HG03354 (cell line): ENCODE measurements at regions not wholly inside any gene's neighbourhood (a gene's known extent, or its start where the extent isn't known, plus 50 kb on each side); places are given as distances from the start of the nearest gene placed in this dataset.

Experiments used
- ATAC-seq: cut with Tn5 transposase; IDR thresholded peaks from one replicate; pipeline ENCODE4 v1.9.1; 2021; ENCODE audit warnings: mild to moderate bottlenecking; ENCODE audit not compliant: unreplicated experiment, poor library complexity, severe bottlenecking

DNA sequence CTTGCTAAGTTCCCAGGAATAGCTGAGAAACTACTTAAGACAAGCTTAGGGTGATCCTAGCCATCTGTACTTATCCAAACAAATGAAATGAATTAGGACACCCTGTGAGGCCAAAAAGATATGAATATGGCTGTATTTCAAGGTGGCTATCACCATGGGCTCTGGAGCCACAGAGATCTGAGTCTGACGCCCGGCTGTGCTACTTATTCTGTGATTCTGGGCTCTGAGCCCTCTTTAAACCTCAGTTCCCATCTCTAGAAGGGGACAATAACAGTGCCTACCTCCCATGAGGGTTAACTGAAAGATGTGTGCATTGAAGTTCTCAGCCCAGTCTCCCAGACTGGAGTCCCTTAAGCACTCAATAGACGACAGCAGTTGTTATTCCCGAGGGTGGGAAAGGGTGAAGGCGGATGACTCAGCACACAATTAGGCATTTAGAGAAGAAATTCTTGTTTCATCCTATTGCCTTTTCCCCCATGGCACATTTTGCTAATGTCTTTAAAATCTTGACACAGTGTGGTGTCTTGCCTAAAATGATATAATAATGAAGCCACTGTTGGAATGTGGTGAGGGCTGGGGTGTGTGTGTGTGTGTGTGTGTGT, 132.5 kb downstream of the ADAMTS15 start:
- ATAC-seq, result no peak

DNA sequence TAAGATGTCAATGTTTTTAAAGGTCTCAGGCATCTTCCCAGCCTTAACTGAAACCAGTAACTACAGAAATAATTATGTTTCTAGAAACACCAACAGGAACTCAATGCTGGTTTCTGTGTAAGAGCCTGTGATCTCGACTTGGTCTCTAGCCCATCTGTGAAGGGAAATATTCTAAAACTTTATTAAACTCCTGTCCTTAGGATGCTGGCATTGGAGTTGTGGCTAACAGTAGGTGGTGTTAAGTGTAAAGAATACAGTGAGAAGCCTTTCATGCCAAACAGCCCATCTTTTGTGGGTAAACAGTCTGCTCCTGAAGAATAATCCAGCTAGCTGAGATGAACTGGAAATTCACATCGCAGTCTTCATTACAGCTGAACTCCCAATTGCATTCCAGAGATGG, 133.2 kb downstream of the ADAMTS15 start:
- ATAC-seq, result no peak

DNA sequence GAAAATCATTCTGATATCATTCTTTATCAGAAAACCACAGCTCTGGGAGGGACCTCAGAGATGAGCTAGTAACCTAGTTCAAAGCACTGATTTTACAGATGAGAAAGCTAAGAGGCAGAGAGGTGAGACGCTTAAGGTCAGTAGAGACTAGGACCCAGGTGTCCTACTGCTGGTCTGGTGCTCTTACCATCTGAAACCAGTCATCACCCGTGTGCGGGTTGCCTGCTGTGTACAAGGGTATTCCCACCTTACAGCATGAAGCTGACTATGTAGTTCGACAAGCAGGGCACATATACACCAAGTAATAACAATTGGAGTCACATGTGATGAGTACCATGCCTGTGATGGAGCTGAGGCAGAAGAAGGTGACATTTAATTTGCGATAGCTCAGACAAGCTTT, 133.7 kb downstream of the ADAMTS15 start:
- no peak for ATAC-seq

DNA sequence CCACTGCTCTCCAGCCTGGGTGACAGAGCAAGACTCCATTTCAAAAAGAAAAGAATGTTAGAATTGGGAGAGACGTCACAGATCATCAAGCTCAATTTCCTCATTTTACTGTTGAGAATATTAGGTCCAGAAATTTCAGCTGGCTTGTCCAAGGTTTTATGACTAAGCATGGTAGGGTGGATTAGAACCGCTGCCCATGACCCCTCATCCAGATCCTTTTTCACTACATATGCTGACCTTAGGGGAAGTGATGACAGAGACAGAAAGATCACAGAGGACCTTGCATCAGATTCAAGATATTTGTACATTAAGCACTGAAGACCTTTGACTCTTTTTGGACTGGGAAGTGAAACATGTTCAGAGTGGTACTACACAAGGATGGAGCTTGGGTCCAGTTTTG, 134.5 kb downstream of the ADAMTS15 start:
- ATAC-seq, result no peak

DNA sequence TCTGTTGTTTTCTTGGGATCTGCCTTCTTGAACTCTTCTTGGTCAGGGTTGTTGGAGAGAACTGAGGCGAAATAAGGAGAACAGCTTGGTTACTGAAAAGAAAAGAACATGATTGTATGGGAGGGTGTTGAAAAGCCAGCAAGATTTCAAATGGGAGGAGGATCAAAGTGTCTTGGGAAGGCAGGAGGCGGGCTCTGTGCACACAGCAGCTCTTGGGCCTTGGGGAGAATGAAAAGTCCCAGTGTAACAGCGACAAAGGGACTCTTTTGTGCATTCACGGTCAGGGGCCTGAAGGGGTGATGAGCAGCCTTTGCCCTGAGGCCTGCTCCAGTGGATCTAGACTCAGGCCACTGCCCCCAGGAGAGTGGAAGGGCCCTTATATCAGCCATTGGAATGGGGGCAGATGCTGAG, 135.4 kb downstream of the ADAMTS15 start:
- ATAC-seq, result no peak

DNA sequence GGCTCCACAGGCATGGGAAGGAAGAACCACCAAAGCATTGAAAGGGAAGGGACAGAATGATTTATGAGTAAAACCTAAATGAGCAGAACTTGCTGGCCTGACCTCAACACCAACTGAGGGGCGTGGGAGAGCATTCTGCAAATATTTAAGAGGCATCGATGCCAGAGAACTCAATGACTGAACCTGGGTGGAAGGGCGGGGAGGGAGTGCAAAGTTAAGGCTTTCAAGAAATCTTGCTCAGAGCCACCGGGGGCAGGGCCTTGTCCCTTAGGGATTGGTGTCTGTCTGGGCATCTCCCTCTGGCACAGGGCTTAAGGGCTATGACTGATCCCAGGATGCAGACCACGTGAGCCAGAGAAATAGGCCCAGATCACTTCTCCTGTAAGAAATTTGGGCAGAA, 137.1 kb downstream of the ADAMTS15 start:
- no peak for ATAC-seq

DNA sequence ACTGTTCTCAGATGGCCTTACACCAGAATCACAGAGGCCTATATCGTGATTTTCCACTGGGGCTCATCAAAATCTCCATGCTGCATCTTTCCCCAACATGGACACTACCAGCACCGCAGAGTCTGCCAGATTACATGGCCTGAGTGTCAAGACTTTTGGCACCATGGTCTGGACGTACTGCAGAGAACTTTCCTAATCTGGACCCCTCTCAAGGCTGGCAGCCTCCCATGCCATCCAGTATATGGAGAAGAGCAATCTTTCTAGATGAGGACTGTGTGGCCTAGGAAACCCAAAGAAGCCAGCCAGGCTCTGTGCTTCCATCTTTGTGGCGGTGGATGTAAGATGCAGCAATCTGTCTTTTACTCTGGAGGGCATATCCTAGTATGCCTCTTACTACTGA, 139.2 kb downstream of the ADAMTS15 start:
- no peak for ATAC-seq

DNA sequence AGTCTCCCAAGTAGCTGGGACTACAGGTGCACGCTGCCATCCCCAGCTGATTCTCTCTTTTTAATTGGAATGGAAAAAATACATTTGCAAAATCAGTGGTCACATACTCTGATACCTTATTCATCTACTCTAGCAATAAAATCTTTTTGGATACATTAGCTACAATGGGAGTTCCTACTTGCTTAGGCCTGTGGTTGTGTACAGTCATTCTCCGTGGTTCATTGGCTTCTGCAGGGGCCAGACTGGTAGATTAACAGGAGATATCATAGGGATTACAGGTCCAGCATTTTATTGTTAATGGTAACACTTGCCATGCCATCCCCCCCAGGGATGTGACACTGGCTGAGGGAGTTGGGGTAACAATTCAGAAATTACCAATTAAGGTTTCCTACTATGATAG, 140.0 kb downstream of the ADAMTS15 start:
- ATAC-seq, result no peak

DNA sequence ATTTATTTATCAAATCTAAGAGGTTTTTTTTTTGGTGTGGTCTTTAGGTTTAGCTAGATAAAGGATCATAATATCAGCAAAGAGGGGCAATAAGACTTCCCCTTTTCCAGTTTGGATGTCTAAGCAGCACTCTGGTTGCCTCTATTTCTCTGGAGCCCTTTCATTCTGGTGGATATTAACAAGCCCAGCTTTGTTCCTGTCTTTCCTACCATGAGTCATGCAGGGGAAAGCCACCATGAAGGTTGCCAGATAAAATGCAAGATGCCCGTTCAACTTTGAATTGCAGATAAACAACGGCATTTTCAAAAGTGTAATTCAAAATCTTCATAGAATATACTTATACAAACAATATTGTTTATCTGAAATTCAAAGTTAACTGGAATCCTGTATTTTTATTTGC, 143.6 kb downstream of the ADAMTS15 start:
- no peak for ATAC-seq

DNA sequence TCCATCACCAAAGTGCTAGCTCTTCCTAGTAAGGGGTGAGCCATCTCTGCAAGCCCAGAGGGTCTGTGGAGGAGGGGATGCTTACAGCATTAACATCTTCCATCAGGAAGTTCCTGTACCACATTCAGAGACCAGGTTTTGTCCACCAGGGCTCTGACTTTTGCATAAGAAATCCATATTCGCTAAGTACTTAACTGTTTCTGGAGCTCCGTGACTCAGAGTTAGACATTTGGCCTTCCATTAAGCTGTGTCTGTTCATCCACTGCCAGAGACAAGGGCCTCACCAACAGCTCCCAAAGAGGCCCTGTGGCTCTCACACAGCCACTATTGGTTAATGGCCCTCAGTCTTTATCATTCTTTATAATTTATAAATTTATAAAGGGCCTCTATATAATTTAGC, 144.6 kb downstream of the ADAMTS15 start:
- ATAC-seq, result no peak

DNA sequence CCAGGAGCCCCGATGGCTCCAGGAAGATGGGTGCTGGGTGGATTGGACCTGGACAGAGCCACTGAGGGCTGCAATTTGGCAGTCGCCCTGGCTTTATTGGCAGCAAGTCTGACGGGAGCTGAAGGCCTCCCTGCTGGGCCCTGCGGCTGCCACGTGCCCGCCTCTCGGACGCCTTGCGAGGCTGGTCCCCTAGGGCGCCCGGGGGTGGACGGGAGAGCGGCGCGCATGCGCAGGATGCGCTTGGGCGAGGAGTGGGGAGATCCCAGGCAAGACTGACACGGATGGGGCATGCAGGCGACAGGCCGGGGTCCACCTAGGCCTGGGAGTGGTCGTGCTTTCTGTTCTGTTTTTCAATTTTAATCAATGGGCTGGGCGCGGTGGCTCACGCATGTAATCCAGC, 150.0 kb downstream of the ADAMTS15 start:
- ATAC-seq, result no peak

DNA sequence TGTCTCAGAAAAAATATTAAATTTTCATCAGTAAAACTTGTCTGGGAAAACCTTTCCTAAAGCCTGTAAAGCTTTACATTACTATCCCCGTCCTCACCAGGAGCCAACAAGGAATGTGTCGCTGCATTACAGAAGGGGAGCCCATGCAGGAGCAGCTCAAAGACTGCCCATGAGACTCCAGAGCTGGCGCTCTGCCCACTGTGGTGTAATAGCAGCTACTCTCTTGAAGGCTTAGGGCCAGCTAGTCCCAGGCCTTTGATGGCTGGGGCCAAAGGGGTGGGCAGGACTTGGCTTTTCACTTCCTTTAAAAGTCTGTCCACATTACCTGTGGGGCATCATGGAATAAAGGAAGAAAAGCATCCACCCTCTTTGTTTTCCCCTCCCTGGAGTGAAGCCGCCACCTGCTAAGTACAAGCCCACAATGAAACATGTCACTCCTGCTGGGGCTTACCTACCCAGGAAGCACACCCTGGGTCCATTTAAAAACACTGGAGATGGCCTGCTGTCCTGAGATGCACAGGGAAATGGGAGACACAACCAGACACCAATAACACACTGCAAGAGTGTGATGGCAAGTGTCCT, 150.7 kb downstream of the ADAMTS15 start:
- no peak for ATAC-seq

DNA sequence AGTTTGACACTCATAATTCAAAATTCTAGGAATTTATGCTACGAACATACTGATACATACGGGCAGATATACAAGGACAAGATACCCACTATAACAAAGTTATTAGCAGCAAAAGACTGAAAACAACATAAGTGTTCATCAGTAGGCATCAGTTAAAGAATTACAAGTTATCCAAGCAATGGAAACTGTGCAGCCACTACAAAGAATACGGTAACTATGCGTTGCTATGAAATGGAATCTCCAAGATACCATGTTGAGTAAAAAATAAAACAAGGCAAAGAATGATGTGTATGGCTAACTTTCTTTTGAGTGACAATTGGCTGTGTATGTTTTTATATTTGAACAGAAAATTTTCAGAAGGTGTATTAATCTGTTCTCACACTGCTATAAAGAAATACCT, 151.7 kb downstream of the ADAMTS15 start:
- ATAC-seq, result no peak

DNA sequence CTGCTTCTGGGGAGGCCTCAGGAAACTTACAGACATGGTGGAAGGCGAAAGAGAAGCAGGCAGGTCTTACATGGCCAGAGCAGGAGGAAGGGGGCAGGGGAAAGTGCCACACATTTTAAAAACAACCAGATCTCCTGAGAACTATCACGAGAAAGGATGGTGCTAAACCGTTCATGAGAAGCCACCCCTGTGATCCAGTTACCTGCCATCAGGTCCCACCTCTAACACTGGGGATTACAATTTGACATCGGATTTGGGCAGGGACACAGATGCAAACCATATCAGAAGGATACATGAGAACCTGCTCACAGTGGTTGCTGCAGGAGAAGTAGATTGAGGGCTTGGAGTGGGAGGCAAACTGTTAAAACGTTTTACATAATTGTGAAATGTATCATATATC, 152.2 kb downstream of the ADAMTS15 start:
- ATAC-seq, result no peak

DNA sequence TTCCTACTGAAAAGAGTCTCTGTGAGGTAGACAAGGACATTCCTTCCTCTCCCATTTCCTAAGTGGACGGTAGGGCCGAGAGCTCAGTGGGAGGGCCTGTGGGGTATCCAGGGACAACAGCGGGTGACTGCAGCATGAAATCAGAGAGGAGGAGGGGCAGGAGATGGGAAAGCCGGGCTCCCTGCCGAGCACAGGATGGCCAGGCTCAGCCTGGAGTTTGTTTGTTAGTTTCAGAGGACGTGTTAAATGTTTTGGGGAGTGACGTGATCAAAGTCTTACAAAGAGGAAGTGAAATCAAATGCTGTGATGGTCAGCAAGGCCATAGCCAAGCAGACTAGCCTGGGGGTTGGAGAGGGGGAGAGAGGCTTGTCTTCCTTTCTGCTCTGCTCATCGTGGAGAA, 152.7 kb downstream of the ADAMTS15 start:
- no peak for ATAC-seq

DNA sequence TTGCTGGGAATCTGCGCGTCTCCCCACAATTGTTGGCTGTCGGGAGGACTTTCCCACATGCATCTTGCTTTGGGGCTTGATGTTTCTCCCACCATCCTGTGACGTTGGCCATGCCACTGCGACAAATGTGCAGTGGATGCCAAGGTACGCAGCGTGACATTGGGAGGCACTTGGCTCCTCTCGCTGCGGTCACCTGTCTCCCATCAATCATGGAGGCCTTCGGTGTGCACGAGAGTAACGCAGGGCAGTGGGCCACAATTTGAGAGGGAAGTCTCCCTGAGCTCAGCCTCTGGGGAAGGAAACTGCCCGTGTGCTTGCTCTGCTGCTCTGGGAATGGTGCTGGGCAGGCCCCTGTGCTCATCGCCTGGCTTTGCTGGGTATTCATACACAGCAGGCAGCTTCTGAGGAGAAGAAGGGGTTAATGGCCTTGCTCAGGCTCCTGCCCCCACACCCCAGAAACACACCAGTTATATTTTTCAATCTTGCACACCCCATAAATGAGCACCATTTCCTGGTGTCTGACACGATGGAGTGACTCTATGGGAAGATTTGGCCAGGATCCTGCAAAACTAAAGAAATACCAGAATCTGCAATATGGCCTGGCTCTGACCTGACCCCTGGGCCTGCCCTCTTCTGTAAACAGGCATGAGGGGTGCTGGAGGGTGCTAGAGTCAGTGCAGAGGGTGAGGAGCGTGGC, 153.5 kb downstream of the ADAMTS15 start:
- no peak for ATAC-seq

DNA sequence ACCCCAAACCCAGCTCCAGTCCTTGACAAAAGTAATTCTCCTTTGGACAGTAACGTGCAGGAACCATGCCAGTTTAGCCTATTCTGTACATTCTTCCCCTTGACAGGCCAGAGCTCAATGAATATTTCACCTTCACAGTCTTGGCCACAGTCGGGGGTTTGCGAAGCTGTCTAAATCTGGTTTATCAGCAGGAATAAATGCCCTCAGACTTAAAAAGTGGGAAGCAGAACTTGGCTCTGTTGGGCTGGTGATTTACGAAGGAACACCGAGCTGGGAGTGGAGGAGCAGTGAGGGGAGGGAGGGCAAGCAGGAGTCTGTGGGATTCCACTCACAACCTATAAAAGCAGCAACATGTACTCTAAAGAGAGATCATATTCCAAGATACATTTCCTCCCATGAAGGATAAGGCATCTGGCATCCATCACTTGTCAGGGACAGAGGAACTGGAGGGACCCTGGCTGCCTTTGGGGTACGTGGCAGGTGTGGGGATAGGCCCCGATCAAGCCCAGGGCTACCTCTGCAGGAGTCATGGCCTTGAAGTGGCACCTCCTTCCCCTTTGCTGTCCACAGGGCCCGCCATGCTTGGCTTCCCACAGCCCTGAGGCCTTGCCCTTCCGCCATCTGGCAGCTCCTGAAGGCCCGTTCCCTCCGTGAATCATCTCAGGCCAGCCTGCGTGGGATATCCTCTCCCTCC, 154.3 kb downstream of the ADAMTS15 start:
- ATAC-seq, result no peak

DNA sequence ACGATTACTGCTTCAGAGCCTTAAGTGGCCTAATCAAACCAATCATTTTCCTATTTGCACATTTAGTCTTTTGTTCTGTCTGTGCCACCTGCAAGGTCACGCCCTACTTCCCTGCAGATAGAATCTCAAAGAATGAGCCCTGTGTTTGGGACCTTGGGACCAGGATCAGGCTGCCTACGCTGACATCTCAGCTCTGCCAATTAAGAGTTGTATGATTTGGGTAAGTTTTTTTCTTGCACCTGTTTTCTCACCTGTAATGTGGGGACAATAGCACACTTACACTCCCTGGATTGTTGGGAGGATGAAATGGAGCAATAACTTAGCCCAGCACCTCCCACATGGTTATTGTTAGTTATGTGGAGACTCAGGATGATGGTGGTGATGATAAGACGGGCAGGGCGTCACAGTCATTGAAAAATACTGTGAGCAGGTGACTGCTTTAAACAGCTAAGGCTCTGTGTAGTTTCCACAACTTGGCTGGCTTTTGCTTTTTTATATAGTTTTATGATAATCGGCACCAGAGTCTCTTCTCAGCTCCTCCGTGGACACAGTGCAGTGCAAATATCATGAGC, 155.0 kb downstream of the ADAMTS15 start:
- ATAC-seq, result no peak

DNA sequence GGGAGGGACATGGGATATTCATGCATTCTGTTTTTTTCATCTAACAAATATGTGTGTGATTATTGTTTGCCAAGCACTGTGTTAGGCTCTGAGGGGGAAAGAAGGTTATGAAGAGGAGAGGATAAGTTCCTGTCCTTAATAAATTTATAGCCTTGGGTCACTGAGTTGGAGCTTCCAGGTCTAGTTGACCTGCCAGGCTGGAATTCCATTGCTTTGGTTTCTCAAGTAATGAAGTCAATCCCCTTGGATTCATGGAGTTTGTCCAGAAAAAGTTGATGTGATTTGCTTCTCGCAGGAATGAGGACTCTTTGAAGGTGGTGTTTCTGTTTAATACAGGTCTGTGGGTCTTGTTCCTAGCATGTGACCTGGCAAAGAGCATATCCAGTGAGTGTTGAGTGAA, 156.2 kb downstream of the ADAMTS15 start:
- no peak for ATAC-seq

DNA sequence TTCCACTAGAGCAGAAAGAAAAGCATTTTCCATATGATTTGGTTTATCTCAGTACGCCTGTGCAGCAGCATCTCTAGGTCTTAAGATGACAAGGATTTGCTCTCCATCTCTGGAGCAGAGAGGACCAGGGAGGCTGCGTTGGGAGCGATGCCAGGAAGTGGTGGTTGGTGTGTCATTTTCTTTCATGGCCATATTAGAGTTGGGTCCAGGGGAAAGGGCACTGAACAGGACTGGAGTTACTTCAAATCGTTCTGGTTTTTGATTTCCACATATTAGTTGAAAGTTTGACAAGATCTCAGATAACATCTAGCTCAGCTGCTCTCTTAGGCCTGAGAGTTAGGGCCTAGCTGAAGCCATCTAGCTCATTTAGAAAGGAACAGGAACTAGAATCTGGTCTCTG, 157.7 kb downstream of the ADAMTS15 start:
- no peak for ATAC-seq
